A673 (cell line): ENCODE measurements at regions not wholly inside any gene's neighbourhood (a gene's known extent, or its start where the extent isn't known, plus 50 kb on each side); places are given as distances from the start of the nearest gene placed in this dataset.

Source experiments
- EZH2 ChIP-seq: fragments of 200-600 bp; sonication (generic); IDR thresholded peaks from 2 replicates; pipeline ENCODE4 v1.6.1; 2017; ENCODE audit warnings: borderline replicate concordance, low read depth, mild to moderate bottlenecking, mixed read lengths, antibody characterized with exemption, low read length; ENCODE audit not compliant: poor library complexity, severe bottlenecking
- TF ChIP-seq, protein P1 (sequence below): fragments of 300-800, 200-600 bp; sonication (generic); conservative IDR thresholded peaks from 2 replicates; pipeline ENCODE4 v1.5.1; 2017; ENCODE audit warnings: low read depth, mild to moderate bottlenecking, antibody characterized with exemption, low read length, moderate library complexity, mixed read lengths

DNA sequence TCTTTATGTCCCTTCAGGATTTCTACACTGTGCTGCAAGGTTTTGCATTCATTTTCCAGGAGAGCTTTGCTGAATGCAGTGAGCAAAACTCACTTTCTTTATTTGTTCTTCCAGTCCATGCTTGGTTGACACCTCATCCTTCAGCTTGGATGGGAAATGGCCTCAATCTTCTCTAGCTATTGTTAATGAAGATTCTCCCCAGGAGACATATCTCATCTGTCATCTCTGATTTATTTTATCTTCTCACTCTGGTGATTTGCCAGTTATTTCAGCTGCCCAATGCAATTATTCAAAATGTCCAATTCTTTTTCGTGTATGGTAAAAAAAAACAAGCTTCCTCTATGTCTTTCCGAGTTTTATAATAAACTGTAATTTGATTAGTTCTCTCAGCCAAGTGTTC lies 77.9 kb upstream of the PAK5 start:
- TF ChIP-seq, protein P1, sequence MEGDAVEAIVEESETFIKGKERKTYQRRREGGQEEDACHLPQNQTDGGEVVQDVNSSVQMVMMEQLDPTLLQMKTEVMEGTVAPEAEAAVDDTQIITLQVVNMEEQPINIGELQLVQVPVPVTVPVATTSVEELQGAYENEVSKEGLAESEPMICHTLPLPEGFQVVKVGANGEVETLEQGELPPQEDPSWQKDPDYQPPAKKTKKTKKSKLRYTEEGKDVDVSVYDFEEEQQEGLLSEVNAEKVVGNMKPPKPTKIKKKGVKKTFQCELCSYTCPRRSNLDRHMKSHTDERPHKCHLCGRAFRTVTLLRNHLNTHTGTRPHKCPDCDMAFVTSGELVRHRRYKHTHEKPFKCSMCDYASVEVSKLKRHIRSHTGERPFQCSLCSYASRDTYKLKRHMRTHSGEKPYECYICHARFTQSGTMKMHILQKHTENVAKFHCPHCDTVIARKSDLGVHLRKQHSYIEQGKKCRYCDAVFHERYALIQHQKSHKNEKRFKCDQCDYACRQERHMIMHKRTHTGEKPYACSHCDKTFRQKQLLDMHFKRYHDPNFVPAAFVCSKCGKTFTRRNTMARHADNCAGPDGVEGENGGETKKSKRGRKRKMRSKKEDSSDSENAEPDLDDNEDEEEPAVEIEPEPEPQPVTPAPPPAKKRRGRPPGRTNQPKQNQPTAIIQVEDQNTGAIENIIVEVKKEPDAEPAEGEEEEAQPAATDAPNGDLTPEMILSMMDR = no peak
- no peak for TF ChIP-seq EZH2
